Dedifferentiated amniotic fluid mesenchymal stem cell (primary cell): ENCODE measurements at regions not wholly inside any gene's neighbourhood (a gene's known extent, or its start where the extent isn't known, plus 50 kb on each side); places are given as distances from the start of the nearest gene placed in this dataset.

Experiments used
- DNase-seq: peaks from one replicate; pipeline ENCODE4 v3.0.0-alpha.2; 2016; ENCODE audit errors: extremely low spot score

GRCh38 chr15:62979252-62979651 lies 63.3 kb upstream of the TPM1 start:
- DNase-seq: no peak

GRCh38 chr15:62981071-62981470 lies 61.5 kb upstream of the TPM1 start:
- no peak for DNase-seq

GRCh38 chr15:62983956-62984355 lies 58.6 kb upstream of the TPM1 start:
- DNase-seq: no peak

GRCh38 chr15:62985768-62986167 lies 56.8 kb upstream of the TPM1 start:
- peak; percentile 33 for DNase-seq

GRCh38 chr15:62986948-62987347 lies 55.6 kb upstream of the TPM1 start:
- no peak for DNase-seq

- DNase-seq: no peak
These were observed 53.8 kb upstream of the TPM1 start for GRCh38 chr15:62988701-62989100.

GRCh38 chr15:62989366-62990055 lies 53.0 kb upstream of the TPM1 start:
- peak; percentile 16 for DNase-seq

- DNase-seq: no peak
These were observed 50.8 kb upstream of the TPM1 start for GRCh38 chr15:62991698-62992097.

- no peak for DNase-seq
These were observed 50.2 kb upstream of the TPM1 start for GRCh38 chr15:62992302-62992701.
